ENCODE measurements at regions not wholly inside any gene's neighbourhood (a gene's known extent, or its start where the extent isn't known, plus 50 kb on each side); places are given as distances from the start of the nearest gene placed in this dataset.

DNA sequence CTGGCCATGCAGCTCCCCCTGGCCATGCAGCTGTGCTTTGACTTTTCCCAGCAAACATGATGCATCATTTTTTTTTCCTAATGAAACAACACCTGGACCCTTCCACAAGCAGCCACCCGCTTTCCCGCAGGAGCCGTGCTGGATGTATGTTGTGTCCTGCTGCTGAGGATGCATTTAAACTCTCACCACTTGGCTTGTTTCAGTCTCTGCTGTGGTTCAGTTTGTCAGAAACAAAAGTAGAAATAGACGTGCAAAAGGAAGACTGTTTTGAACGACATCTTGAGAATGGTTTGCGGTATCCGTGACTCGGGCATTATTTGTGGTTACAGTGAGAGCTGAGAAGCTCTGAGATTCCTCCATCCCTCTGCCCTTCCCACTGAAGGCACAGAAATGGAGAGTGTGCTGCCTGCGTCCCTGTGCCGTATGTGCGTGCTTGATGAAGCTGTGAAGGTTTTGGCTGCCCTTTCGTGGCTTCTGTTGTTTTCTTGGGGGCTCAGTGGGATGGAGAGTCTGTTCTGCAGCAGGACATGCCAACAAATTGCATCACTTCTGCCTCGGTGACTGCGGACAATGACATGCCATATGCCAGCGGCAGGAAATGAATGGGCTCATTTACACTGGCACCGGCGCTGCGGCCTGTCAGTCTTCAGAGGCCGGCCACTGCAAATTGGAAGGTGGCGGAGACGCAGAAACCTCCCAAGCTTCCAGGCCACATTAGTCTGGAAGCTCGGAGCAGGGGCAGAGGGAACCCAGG lies 417.7 kb upstream of the SALL3 start:
- TF ChIP-seq, protein P1, sequence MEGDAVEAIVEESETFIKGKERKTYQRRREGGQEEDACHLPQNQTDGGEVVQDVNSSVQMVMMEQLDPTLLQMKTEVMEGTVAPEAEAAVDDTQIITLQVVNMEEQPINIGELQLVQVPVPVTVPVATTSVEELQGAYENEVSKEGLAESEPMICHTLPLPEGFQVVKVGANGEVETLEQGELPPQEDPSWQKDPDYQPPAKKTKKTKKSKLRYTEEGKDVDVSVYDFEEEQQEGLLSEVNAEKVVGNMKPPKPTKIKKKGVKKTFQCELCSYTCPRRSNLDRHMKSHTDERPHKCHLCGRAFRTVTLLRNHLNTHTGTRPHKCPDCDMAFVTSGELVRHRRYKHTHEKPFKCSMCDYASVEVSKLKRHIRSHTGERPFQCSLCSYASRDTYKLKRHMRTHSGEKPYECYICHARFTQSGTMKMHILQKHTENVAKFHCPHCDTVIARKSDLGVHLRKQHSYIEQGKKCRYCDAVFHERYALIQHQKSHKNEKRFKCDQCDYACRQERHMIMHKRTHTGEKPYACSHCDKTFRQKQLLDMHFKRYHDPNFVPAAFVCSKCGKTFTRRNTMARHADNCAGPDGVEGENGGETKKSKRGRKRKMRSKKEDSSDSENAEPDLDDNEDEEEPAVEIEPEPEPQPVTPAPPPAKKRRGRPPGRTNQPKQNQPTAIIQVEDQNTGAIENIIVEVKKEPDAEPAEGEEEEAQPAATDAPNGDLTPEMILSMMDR (IDR thresholded peaks at IDR 0.05), result no peak
- no peak for TF ChIP-seq POLR2A (IDR thresholded peaks at IDR 0.05)
